ENCODE measurements at regions not wholly inside any gene's neighbourhood (a gene's known extent, or its start where the extent isn't known, plus 50 kb on each side); places are given as distances from the start of the nearest gene placed in this dataset.

- no peaks in the 10 kb centered on the region for H4K20me1 ChIP-seq (ENCODE audit: control insufficient read depth, insufficient read depth, low read depth, low read length)
- no peak for TF ChIP-seq CTCF (IDR thresholded peaks at IDR 0.05; ENCODE audit: low read depth, low read length, poor library complexity, severe bottlenecking)
- no peak for TF ChIP-seq EZH2phosphoT487 (IDR thresholded peaks at IDR 0.05; ENCODE audit: borderline replicate concordance, low read length)
- H3F3A ChIP-seq (ENCODE audit: control insufficient read depth, insufficient read depth), result no peaks in the 10 kb centered on the region
- no peak overlapping the region for H3K4me3 ChIP-seq (ENCODE audit: low read length)
- H3K4me2 ChIP-seq (ENCODE audit: low read length), result no peak overlapping the region
- H3K79me2 ChIP-seq (ENCODE audit: control insufficient read depth, low read length), result no peaks in the 10 kb centered on the region
- H3K9me2 ChIP-seq (replicated peaks; ENCODE audit: control insufficient read depth, low read length), result no peaks in the 10 kb centered on the region
- no peaks in the 10 kb centered on the region for H3K4me1 ChIP-seq (ENCODE audit: control insufficient read depth, low read length)
- no peak overlapping the region for H3K27ac ChIP-seq (ENCODE audit: low read depth, low read length)
- no peaks in the 10 kb centered on the region for H3K36me3 ChIP-seq (ENCODE audit: control insufficient read depth, low read length)
- H3K27me3 ChIP-seq (ENCODE audit: control insufficient read depth, low read length), result no peaks in the 10 kb centered on the region
- H3K9me3 ChIP-seq (ENCODE audit: control insufficient read depth, insufficient read depth, low read length), result no peaks in the 10 kb centered on the region
Measured at GRCh38 chr1:222105393-222105737, 363.5 kb upstream of the DUSP10 start.

- no peaks in the 10 kb centered on the region for H3K36me3 ChIP-seq (ENCODE audit: control insufficient read depth, low read length)
- TF ChIP-seq CTCF (IDR thresholded peaks at IDR 0.05; ENCODE audit: low read depth, low read length, poor library complexity, severe bottlenecking), result no peak
- TF ChIP-seq EZH2phosphoT487 (IDR thresholded peaks at IDR 0.05; ENCODE audit: borderline replicate concordance, low read length), result no peak
- no peaks in the 10 kb centered on the region for H3K79me2 ChIP-seq (ENCODE audit: control insufficient read depth, low read length)
Measured at GRCh38 chr1:222104694-222105392, 363.0 kb upstream of the DUSP10 start.

GRCh38 chr1:222104097-222104496, 362.2 kb upstream of the DUSP10 start:
- Histone ChIP-seq H3K36me3 (ENCODE audit: control insufficient read depth, low read length) (no peaks in the 10 kb centered on the region), H3K4me2 (ENCODE audit: low read length) (no peak overlapping the region), H3K9me3 (ENCODE audit: control insufficient read depth, insufficient read depth, low read length) (no peaks in the 10 kb centered on the region), H3F3A (ENCODE audit: control insufficient read depth, insufficient read depth) (no peaks in the 10 kb centered on the region), H4K20me1 (ENCODE audit: control insufficient read depth, insufficient read depth, low read depth, low read length) (no peaks in the 10 kb centered on the region), H3K27ac (ENCODE audit: low read depth, low read length) (no peak overlapping the region), H3K4me3 (ENCODE audit: low read length) (no peak overlapping the region), H3K27me3 (ENCODE audit: control insufficient read depth, low read length) (no peaks in the 10 kb centered on the region), H3K79me2 (ENCODE audit: control insufficient read depth, low read length) (no peaks in the 10 kb centered on the region), H3K4me1 (ENCODE audit: control insufficient read depth, low read length) (no peaks in the 10 kb centered on the region), H3K9me2 (replicated peaks; ENCODE audit: control insufficient read depth, low read length) (no peaks in the 10 kb centered on the region)
- no peak for TF ChIP-seq CTCF (IDR thresholded peaks at IDR 0.05; ENCODE audit: low read depth, low read length, poor library complexity, severe bottlenecking)
- TF ChIP-seq EZH2phosphoT487 (IDR thresholded peaks at IDR 0.05; ENCODE audit: borderline replicate concordance, low read length), result no peak

More at GRCh38 chr1:222104694-222105392, 363.0 kb upstream of the DUSP10 start:
- no peaks in the 10 kb centered on the region for H3F3A ChIP-seq (ENCODE audit: control insufficient read depth, insufficient read depth)
- H3K9me2 ChIP-seq (replicated peaks; ENCODE audit: control insufficient read depth, low read length), result no peaks in the 10 kb centered on the region
- no peaks in the 10 kb centered on the region for H4K20me1 ChIP-seq (ENCODE audit: control insufficient read depth, insufficient read depth, low read depth, low read length)
- no peak overlapping the region for H3K27ac ChIP-seq (ENCODE audit: low read depth, low read length)
- H3K27me3 ChIP-seq (ENCODE audit: control insufficient read depth, low read length), result no peaks in the 10 kb centered on the region
- no peaks in the 10 kb centered on the region for H3K4me1 ChIP-seq (ENCODE audit: control insufficient read depth, low read length)
- no peak overlapping the region for H3K4me2 ChIP-seq (ENCODE audit: low read length)
- H3K4me3 ChIP-seq (ENCODE audit: low read length), result no peak overlapping the region
- no peaks in the 10 kb centered on the region for H3K9me3 ChIP-seq (ENCODE audit: control insufficient read depth, insufficient read depth, low read length)
